HG02588 (cell line): ENCODE measurements at regions not wholly inside any gene's neighbourhood (a gene's known extent, or its start where the extent isn't known, plus 50 kb on each side); places are given as distances from the start of the nearest gene placed in this dataset.

Experiments used
- ATAC-seq: cut with Tn5 transposase; IDR thresholded peaks from one replicate; pipeline ENCODE4 v1.9.1; 2021; ENCODE audit warnings: mild to moderate bottlenecking, moderate library complexity; ENCODE audit not compliant: unreplicated experiment

- ATAC-seq = no peak
Measured at GRCh38 chr2:16081316-16082200, 141.2 kb downstream of the MYCN start.

- no peak for ATAC-seq
Measured at GRCh38 chr2:16080516-16080915, 140.2 kb downstream of the MYCN start.

- ATAC-seq = no peak
Measured at GRCh38 chr2:16080071-16080470, 139.7 kb downstream of the MYCN start.

- ATAC-seq = no peak
Measured at GRCh38 chr2:16079637-16080036, 139.3 kb downstream of the MYCN start.

- ATAC-seq = no peak
Measured at GRCh38 chr2:16077601-16078000, 137.3 kb downstream of the MYCN start.

- ATAC-seq = no peak
Measured at GRCh38 chr2:16076911-16077310, 136.6 kb downstream of the MYCN start.

GRCh38 chr2:16075045-16076012 lies 135.0 kb downstream of the MYCN start:
- ATAC-seq = no peak

- ATAC-seq = no peak
Measured at GRCh38 chr2:16073921-16074425, 133.6 kb downstream of the MYCN start.

GRCh38 chr2:16073471-16073870 lies 133.1 kb downstream of the MYCN start:
- no peak for ATAC-seq

GRCh38 chr2:16072638-16073290 lies 132.4 kb downstream of the MYCN start:
- ATAC-seq = no peak

- ATAC-seq = no peak
Measured at GRCh38 chr2:16071865-16072637, 131.7 kb downstream of the MYCN start.

- no peak for ATAC-seq
Measured at GRCh38 chr2:16071039-16071864, 130.9 kb downstream of the MYCN start.

- no peak for ATAC-seq
Measured at GRCh38 chr2:16070648-16070971, 130.3 kb downstream of the MYCN start.

- ATAC-seq = no peak
Measured at GRCh38 chr2:16069933-16070647, 129.7 kb downstream of the MYCN start.

GRCh38 chr2:16069663-16069932 lies 129.2 kb downstream of the MYCN start:
- no peak for ATAC-seq

- no peak for ATAC-seq
Measured at GRCh38 chr2:16068552-16068940, 128.2 kb downstream of the MYCN start.

- ATAC-seq = no peak
Measured at GRCh38 chr2:16067866-16068551, 127.7 kb downstream of the MYCN start.

- no peak for ATAC-seq
Measured at GRCh38 chr2:16067444-16067843, 127.1 kb downstream of the MYCN start.

GRCh38 chr2:16067037-16067406 lies 126.7 kb downstream of the MYCN start:
- ATAC-seq = no peak
